ENCODE measurements at regions not wholly inside any gene's neighbourhood (a gene's known extent, or its start where the extent isn't known, plus 50 kb on each side); places are given as distances from the start of the nearest gene placed in this dataset.

DNA sequence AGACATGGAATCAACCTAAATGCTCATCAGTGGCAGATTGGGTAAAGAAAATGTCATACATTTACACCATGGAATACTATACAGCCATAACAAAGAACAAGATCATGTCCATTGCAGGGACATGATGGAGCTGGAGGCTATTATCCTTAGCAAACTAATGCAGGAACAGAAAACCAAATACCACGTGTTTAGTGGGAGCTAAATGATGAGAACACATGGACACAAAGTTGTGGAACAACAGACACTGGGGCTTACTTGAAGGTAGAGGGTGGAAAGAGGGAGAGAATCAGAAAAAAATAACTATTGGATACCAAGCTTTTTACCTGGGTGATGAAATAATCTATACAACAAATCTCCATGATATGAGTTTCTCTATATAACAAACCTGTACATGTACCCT is 701.3 kb downstream of the TBC1D32 start:
- Histone ChIP-seq H3K14ac (ENCODE audit: insufficient read length) (no peak overlapping the region), H4K5ac (ENCODE audit: insufficient read length, low read depth, low read length) (no peak overlapping the region), H3K79me2 (ENCODE audit: control insufficient read depth in 1 of 2, insufficient read depth in 2 of 2, low read length in 2 of 2) (no peaks in the 10 kb centered on the region), H3K9ac (replicated peaks in 1 of 4; ENCODE audit: extremely low read depth in 1 of 4, low read depth in 3 of 4, low read length in 3 of 4) (no peak overlapping the region), H3K23me2 (ENCODE audit: low read depth, low read length) (no peaks in the 10 kb centered on the region), H3K27ac (ENCODE audit: low read depth, low read length) (no peak overlapping the region), H3K4me2 (ENCODE audit: insufficient read depth in 1 of 2, low read depth in 2 of 2, low read length in 2 of 2) (no peak overlapping the region), H3K18ac (ENCODE audit: extremely low read depth, low read length) (no peak overlapping the region), H2BK120ac (replicated peaks; ENCODE audit: low read depth, low read length) (no peak overlapping the region), H2BK20ac (ENCODE audit: low read length) (no peak overlapping the region), H3K23ac (ENCODE audit: insufficient read length) (no peak overlapping the region), H3K4ac (replicated peaks; ENCODE audit: insufficient read length, low read depth, low read length) (no peak overlapping the region), H3K56ac (replicated peaks; ENCODE audit: insufficient read length, low read depth, low read length) (no peak overlapping the region), H4K8ac (ENCODE audit: extremely low read depth, insufficient read depth, low read length) (no peak overlapping the region), H3K9me3 (ENCODE audit: insufficient read depth in 2 of 2, low read depth in 1 of 2, low read length in 1 of 2) (no peaks in the 10 kb centered on the region), H2AK5ac (ENCODE audit: low read depth, low read length) (no peak overlapping the region), H2BK5ac (ENCODE audit: low read depth, low read length) (no peak overlapping the region), H3K36me3 (ENCODE audit: control insufficient read depth in 2 of 4, insufficient read depth in 4 of 4, low read length in 3 of 4) (no peaks in the 10 kb centered on the region), H2BK12ac (ENCODE audit: low read depth, low read length) (no peak overlapping the region), H3K4me1 (replicated peaks in 1 of 4; ENCODE audit: control insufficient read depth in 3 of 4, insufficient read depth in 4 of 4, low read length in 3 of 4) (no peaks in the 10 kb centered on the region), H3K27me3 (replicated peaks in 1 of 4; ENCODE audit: control insufficient read depth in 3 of 4, extremely low read depth in 1 of 4, insufficient read depth in 3 of 4, low read length in 3 of 4) (no peaks in the 10 kb centered on the region), H2BK15ac (ENCODE audit: low read length) (no peak overlapping the region), H3K79me1 (ENCODE audit: low read depth, low read length) (no peaks in the 10 kb centered on the region), H3K4me3 (ENCODE audit: extremely low read depth in 1 of 4, insufficient read depth in 2 of 4, low read depth in 3 of 4, low read length in 4 of 4) (no peak overlapping the region), H2AFZ (ENCODE audit: low read length) (no peak overlapping the region), H4K20me1 (replicated peaks in 1 of 2; ENCODE audit: control insufficient read depth in 1 of 2, insufficient read depth in 2 of 2, low read length in 2 of 2) (no peaks in the 10 kb centered on the region), H4K91ac (replicated peaks; ENCODE audit: insufficient read length, low read length) (no peak overlapping the region)
- DNase-seq (ENCODE audit: low read depth in 1 of 2, low spot score in 2 of 2) (no peak), FAIRE-seq (no peak)
- WGBS, 2 experiments (ENCODE audit: extremely low coverage in 1 of 2, insufficient coverage in 1 of 2, insufficient read length in 1 of 2, insufficient replicate concordance in 2 of 2, low coverage in 1 of 2, low lambda C conversion rate in 2 of 2, missing lambda C conversion rate in 1 of 2): 86% methylated on average over 1 of the region's 1 CpG; no CpG with 5 or more reads in 1 of the 2 experiments
- ChIA-PET CTCF (ENCODE audit: partially characterized antibody) (no interaction called here), POLR2A (ENCODE audit: partially characterized antibody) (no interaction called here)
- no peak for TF ChIP-seq BRCA1 (IDR thresholded peaks at IDR 0.05; ENCODE audit: low read depth, low read length)
- TF ChIP-seq TEAD4 (IDR thresholded peaks at IDR 0.05; ENCODE audit: low read depth, low read length): no peak
- TF ChIP-seq, protein P1, sequence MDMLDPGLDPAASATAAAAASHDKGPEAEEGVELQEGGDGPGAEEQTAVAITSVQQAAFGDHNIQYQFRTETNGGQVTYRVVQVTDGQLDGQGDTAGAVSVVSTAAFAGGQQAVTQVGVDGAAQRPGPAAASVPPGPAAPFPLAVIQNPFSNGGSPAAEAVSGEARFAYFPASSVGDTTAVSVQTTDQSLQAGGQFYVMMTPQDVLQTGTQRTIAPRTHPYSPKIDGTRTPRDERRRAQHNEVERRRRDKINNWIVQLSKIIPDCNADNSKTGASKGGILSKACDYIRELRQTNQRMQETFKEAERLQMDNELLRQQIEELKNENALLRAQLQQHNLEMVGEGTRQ (IDR thresholded peaks at IDR 0.05; ENCODE audit: low read length): no peak
- TF ChIP-seq PHF8 (conservative IDR thresholded peaks at IDR 0.05; ENCODE audit: low read depth, low read length): no peak
- TF ChIP-seq SUZ12 (IDR thresholded peaks at IDR 0.05; ENCODE audit: low read length): no peak
- no peak for TF ChIP-seq ZNF274 (IDR thresholded peaks at IDR 0.05; ENCODE audit: borderline replicate concordance, extremely low read depth, low read length)
- no peak for TF ChIP-seq NRF1 (IDR thresholded peaks at IDR 0.05; ENCODE audit: low read depth, low read length)
- TF ChIP-seq MAFK (IDR thresholded peaks at IDR 0.05; ENCODE audit: low read depth, low read length): no peak
- TF ChIP-seq CBX5 (IDR thresholded peaks at IDR 0.05; ENCODE audit: low read depth, low read length): no peak
- no peak for TF ChIP-seq CTBP2 (IDR thresholded peaks at IDR 0.05; ENCODE audit: borderline replicate concordance, insufficient read depth, insufficient read length, low read length)
